Hepatocyte (in vitro differentiated cells): ENCODE measurements at regions not wholly inside any gene's neighbourhood (a gene's known extent, or its start where the extent isn't known, plus 50 kb on each side); places are given as distances from the start of the nearest gene placed in this dataset.

ENCODE experiments used
- DNase-seq: peaks from one replicate; pipeline ENCODE4 v3.0.0-alpha.2; 2016; ENCODE audit warnings: low spot score
- H2AFZ ChIP-seq: fragments of 200-600 bp; sonication (generic); 2 replicates; pipeline ENCODE4 v1.6.0; 2016; ENCODE audit warnings: antibody characterized with exemption, mild to moderate bottlenecking
- H3K27ac ChIP-seq: fragments of 200-600 bp; sonication (generic); 2 replicates; pipeline ENCODE4 v1.5.1; 2016; ENCODE audit warnings: mild to moderate bottlenecking
- H3K27me3 ChIP-seq: fragments of 200-600 bp; sonication (generic); 2 replicates; pipeline ENCODE4 v1.6.1; 2016
- H3K36me3 ChIP-seq: fragments of 200-600 bp; sonication (generic); replicated peaks from 2 replicates; pipeline ENCODE4 v1.5.1; 2016; ENCODE audit warnings: low read depth; ENCODE audit not compliant: insufficient read depth
- H3K4me1 ChIP-seq: fragments of 200-600 bp; sonication (generic); 2 replicates; pipeline ENCODE4 v1.5.1; 2016; ENCODE audit warnings: mild to moderate bottlenecking, moderate library complexity; ENCODE audit not compliant: insufficient read depth
- H3K4me2 ChIP-seq: fragments of 200-600 bp; sonication (generic); 2 replicates; pipeline ENCODE4 v1.6.0; 2016
- H3K4me3 ChIP-seq: fragments of 200-600 bp; sonication (generic); 2 replicates; pipeline ENCODE4 v1.5.1; 2016; ENCODE audit warnings: mild to moderate bottlenecking
- H3K79me2 ChIP-seq: fragments of 200-600 bp; sonication (generic); 2 replicates; pipeline ENCODE4 v1.6.0; 2017; ENCODE audit warnings: mild to moderate bottlenecking
- H3K9me2 ChIP-seq: fragments of 200-600 bp; sonication (generic); replicated peaks from 2 replicates; pipeline ENCODE4 v1.6.0; 2017; ENCODE audit warnings: mild to moderate bottlenecking; ENCODE audit not compliant: insufficient read depth
- H3K9me3 ChIP-seq: fragments of 200-600 bp; sonication (generic); 2 replicates; pipeline ENCODE4 v1.5.1; 2016; ENCODE audit warnings: low read depth, mild to moderate bottlenecking
- H4K20me1 ChIP-seq: fragments of 200-600 bp; sonication (generic); 2 replicates; pipeline ENCODE4 v1.6.0; 2016; ENCODE audit warnings: mild to moderate bottlenecking; ENCODE audit not compliant: insufficient read depth, poor library complexity, severe bottlenecking
- CTCF ChIP-seq: fragments of 200-600 bp; sonication (generic); IDR thresholded peaks from 2 replicates; pipeline ENCODE4 v1.5.1; 2016; ENCODE audit warnings: antibody characterized with exemption, mild to moderate bottlenecking; ENCODE audit not compliant: poor library complexity
- EZH2 ChIP-seq: fragments of 200-600 bp; sonication (generic); IDR thresholded peaks from 2 replicates; pipeline ENCODE4 v1.6.1; 2016; ENCODE audit warnings: antibody characterized with exemption, mild to moderate bottlenecking, borderline replicate concordance
- EZH2phosphoT487 ChIP-seq: fragments of 200-600 bp; sonication (generic); IDR thresholded peaks from one replicate; pipeline ENCODE4 v1.6.1; 2018; ENCODE audit warnings: antibody characterized with exemption, mild to moderate bottlenecking, low read depth, moderate library complexity; ENCODE audit not compliant: unreplicated experiment, severe bottlenecking
- WGBS: methylation state at CpG from one replicate; pipeline ENCODE4 v1.1.6; 2016; ENCODE audit warnings: low lambda C conversion rate; ENCODE audit errors: missing lambda C conversion rate; 5-methylcytosine and 5-hydroxymethylcytosine counted together

- WGBS = 73% methylated on average over 2 of the region's 2 CpGs
- H2AFZ ChIP-seq = no peak overlapping the region
- H3K27ac ChIP-seq = no peak overlapping the region
Observed at GRCh38 chr7:120169996-120170783, 102.8 kb upstream of the KCND2 start.

DNA sequence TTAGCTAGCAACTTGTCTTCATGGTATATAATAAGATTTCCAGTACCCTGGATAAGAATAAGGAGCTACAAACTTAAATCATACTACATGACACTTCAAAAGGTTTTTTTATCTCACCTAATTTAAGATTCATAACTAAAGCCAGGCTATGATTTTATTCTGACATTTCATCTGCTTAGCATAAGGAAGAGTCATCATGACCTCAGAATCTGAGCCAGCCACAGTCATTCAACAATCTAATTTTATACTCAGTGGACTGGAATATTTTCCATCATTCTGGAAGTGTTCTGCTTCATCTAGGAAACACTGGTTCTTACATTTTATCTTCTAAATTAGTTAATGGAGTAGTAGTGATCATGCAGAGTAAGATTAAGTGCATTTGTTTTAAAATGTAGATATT lies 102.1 kb upstream of the KCND2 start:
- no peaks in the 10 kb centered on the region for H3K79me2 ChIP-seq
- H4K20me1 ChIP-seq = no peaks in the 10 kb centered on the region
- no peaks in the 10 kb centered on the region for H3K9me3 ChIP-seq
- TF ChIP-seq CTCF = no peak
- no peak for TF ChIP-seq EZH2phosphoT487
- TF ChIP-seq EZH2 = no peak
- no peak overlapping the region for H2AFZ ChIP-seq
- no peaks in the 10 kb centered on the region for H3K9me2 ChIP-seq
- DNase-seq = no peak
- no peaks in the 10 kb centered on the region for H3K27me3 ChIP-seq
- no peaks in the 10 kb centered on the region for H3K36me3 ChIP-seq
- H3K4me2 ChIP-seq = no peak overlapping the region
- H3K4me3 ChIP-seq = no peak overlapping the region
- H3K27ac ChIP-seq = no peak overlapping the region
- H3K4me1 ChIP-seq = no peaks in the 10 kb centered on the region

More at GRCh38 chr7:120169996-120170783, 102.8 kb upstream of the KCND2 start:
- H3K79me2 ChIP-seq = no peaks in the 10 kb centered on the region
- no peak for DNase-seq
- H3K4me1 ChIP-seq = no peaks in the 10 kb centered on the region
- H3K9me3 ChIP-seq = no peaks in the 10 kb centered on the region
- H3K4me3 ChIP-seq = no peak overlapping the region
- H4K20me1 ChIP-seq = no peaks in the 10 kb centered on the region
- H3K36me3 ChIP-seq = no peaks in the 10 kb centered on the region
- no peaks in the 10 kb centered on the region for H3K9me2 ChIP-seq
- no peaks in the 10 kb centered on the region for H3K27me3 ChIP-seq
- TF ChIP-seq CTCF (no peak), EZH2phosphoT487 (no peak), EZH2 (no peak)
- no peak overlapping the region for H3K4me2 ChIP-seq

DNA sequence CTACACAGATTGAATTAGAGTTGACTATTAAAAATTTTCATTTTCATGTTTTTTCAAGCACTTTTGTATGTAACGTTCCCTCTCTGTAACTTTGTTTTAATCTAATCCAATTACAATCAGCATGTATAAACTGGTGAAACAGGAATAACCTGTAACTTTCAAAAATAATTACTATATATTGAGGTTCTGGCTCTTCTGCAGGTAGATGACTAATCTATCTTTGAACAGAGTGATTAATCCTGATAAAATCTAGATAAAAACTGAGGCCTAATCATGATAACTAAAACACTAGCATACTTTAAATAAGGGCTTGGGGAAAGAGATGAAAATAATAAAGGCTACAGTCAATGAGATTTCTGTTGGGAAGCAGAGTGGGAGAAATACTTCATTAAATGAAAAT lies 101.6 kb upstream of the KCND2 start:
- no peaks in the 10 kb centered on the region for H4K20me1 ChIP-seq
- TF ChIP-seq EZH2phosphoT487 = no peak
- TF ChIP-seq EZH2 = no peak
- TF ChIP-seq CTCF = no peak
- no peaks in the 10 kb centered on the region for H3K9me2 ChIP-seq
- no peaks in the 10 kb centered on the region for H3K36me3 ChIP-seq
- no peak overlapping the region for H2AFZ ChIP-seq
- H3K4me2 ChIP-seq = no peak overlapping the region
- no peak overlapping the region for H3K27ac ChIP-seq
- no peaks in the 10 kb centered on the region for H3K4me1 ChIP-seq
- no peak overlapping the region for H3K4me3 ChIP-seq
- DNase-seq = no peak
- no peaks in the 10 kb centered on the region for H3K79me2 ChIP-seq
- H3K9me3 ChIP-seq = no peaks in the 10 kb centered on the region
- no peaks in the 10 kb centered on the region for H3K27me3 ChIP-seq
- WGBS = 70% methylated on average over 1 of the region's 1 CpG
